GDM1 (cell line): ENCODE measurements at regions not wholly inside any gene's neighbourhood (a gene's known extent, or its start where the extent isn't known, plus 50 kb on each side); places are given as distances from the start of the nearest gene placed in this dataset.

ENCODE experiments used
- DNase-seq: peaks from one replicate; lab custom pipeline; 2025; lab: John Stamatoyannopoulos, UW

GRCh38 chr3:194265996-194266964 is 84.8 kb downstream of the CPN2 start:
- no peak for DNase-seq

GRCh38 chr3:194267744-194268653 is 83.1 kb downstream of the CPN2 start:
- DNase-seq, result no peak

- DNase-seq, result no peak
Observed at GRCh38 chr3:194268654-194269512, 82.2 kb downstream of the CPN2 start.

GRCh38 chr3:194269610-194270145 is 81.5 kb downstream of the CPN2 start:
- DNase-seq, result no peak

GRCh38 chr3:194270627-194271459 is 80.3 kb downstream of the CPN2 start:
- DNase-seq, result no peak

GRCh38 chr3:194271460-194272035 is 79.6 kb downstream of the CPN2 start:
- no peak for DNase-seq

- no peak for DNase-seq
Observed at GRCh38 chr3:194272221-194272620, 78.9 kb downstream of the CPN2 start.

GRCh38 chr3:194272861-194273742 is 78.0 kb downstream of the CPN2 start:
- no peak for DNase-seq

GRCh38 chr3:194273743-194274310 is 77.3 kb downstream of the CPN2 start:
- no peak for DNase-seq

- DNase-seq, result no peak
Observed at GRCh38 chr3:194274424-194275085, 76.6 kb downstream of the CPN2 start.

- no peak for DNase-seq
Observed at GRCh38 chr3:194275291-194275690, 75.8 kb downstream of the CPN2 start.

GRCh38 chr3:194275721-194276120 is 75.4 kb downstream of the CPN2 start:
- DNase-seq, result no peak

- DNase-seq, result no peak
Observed at GRCh38 chr3:194276768-194277103, 74.4 kb downstream of the CPN2 start.

- no peak for DNase-seq
Observed at GRCh38 chr3:194277104-194277785, 73.9 kb downstream of the CPN2 start.

GRCh38 chr3:194277786-194278130 is 73.4 kb downstream of the CPN2 start:
- no peak for DNase-seq

- no peak for DNase-seq
Observed at GRCh38 chr3:194278186-194278845, 72.8 kb downstream of the CPN2 start.

- no peak for DNase-seq
Observed at GRCh38 chr3:194279101-194279500, 72.0 kb downstream of the CPN2 start.
